Liver (tissue), 8 donors: ENCODE measurements at regions not wholly inside any gene's neighbourhood (a gene's known extent, or its start where the extent isn't known, plus 50 kb on each side); places are given as distances from the start of the nearest gene placed in this dataset.

Source experiments
- DNase-seq: peaks from one replicate; pipeline ENCODE4 v3.0.0-alpha.2; 2017; ENCODE audit warnings: low spot score
- H3K27ac ChIP-seq, 2 donors: one replicate each; pipeline ENCODE4 v1.7.0; 2013; ENCODE audit warnings: inconsistent platforms in 2 of 2, low read length in 2 of 2, control low read depth in 1 of 2, low read depth in 1 of 2, mild to moderate bottlenecking in 1 of 2
- H3K27me3 ChIP-seq, 4 donors: one replicate each; pipeline versions ENCODE4 v1.6.1 to v1.7.0; 2013; ENCODE audit warnings: low read length in 3 of 4, inconsistent platforms in 1 of 4, mild to moderate bottlenecking in 1 of 4, moderate library complexity in 1 of 4; ENCODE audit not compliant: control insufficient read depth in 4 of 4, insufficient read depth in 4 of 4
- H3K36me3 ChIP-seq, 4 donors: one replicate each; pipeline versions ENCODE4 v1.6.1 to v1.7.0; 2013; ENCODE audit warnings: low read length in 3 of 4, mild to moderate bottlenecking in 3 of 4, low read depth in 1 of 4, moderate library complexity in 1 of 4; ENCODE audit not compliant: control insufficient read depth in 4 of 4, insufficient read depth in 3 of 4
- H3K4me1 ChIP-seq, 4 donors: one replicate each; pipeline versions ENCODE4 v1.6.1 to v1.7.0; 2013; ENCODE audit warnings: low read length in 3 of 4, mild to moderate bottlenecking in 3 of 4, moderate library complexity in 1 of 4; ENCODE audit not compliant: control insufficient read depth in 4 of 4, insufficient read depth in 4 of 4
- H3K4me3 ChIP-seq, 3 donors: one replicate each; pipeline versions ENCODE4 v1.6.1 to v1.7.0; 2013; ENCODE audit warnings: low read length in 3 of 3, control low read depth in 1 of 3, low read depth in 1 of 3, mild to moderate bottlenecking in 1 of 3
- H3K9ac ChIP-seq, 2 donors: one replicate each; pipeline ENCODE4 v1.7.0; 2013; ENCODE audit warnings: low read length in 2 of 2, mild to moderate bottlenecking in 2 of 2, moderate library complexity in 2 of 2, control low read depth in 1 of 2, low read depth in 1 of 2
- H3K9me3 ChIP-seq, 4 donors: one replicate each; pipeline versions ENCODE4 v1.6.1 to v1.7.0; 2013; ENCODE audit warnings: low read length in 3 of 4; ENCODE audit not compliant: control insufficient read depth in 4 of 4
- ATF3 ChIP-seq: IDR thresholded peaks from 2 replicates; pipeline ENCODE4 v1.6.1; 2016; ENCODE audit warnings: antibody characterized with exemption
- HNF4G ChIP-seq: IDR thresholded peaks from 2 replicates; pipeline ENCODE4 v1.6.1; 2016; ENCODE audit warnings: antibody characterized with exemption
- NR2F2 ChIP-seq: IDR thresholded peaks from 2 replicates; pipeline ENCODE4 v1.6.1; 2016; ENCODE audit warnings: antibody characterized with exemption
- RAD21 ChIP-seq, 2 donors: IDR thresholded peaks; 2 replicates each; pipeline ENCODE4 v1.6.1; 2016; ENCODE audit warnings: antibody characterized with exemption in 2 of 2, mild to moderate bottlenecking in 2 of 2
- RXRA ChIP-seq, 2 donors: IDR thresholded peaks; 2 replicates each; pipeline ENCODE4 v1.6.1; 2017 to 2018; ENCODE audit warnings: antibody characterized with exemption in 2 of 2, mild to moderate bottlenecking in 1 of 2
- SP1 ChIP-seq: IDR thresholded peaks from 2 replicates; pipeline ENCODE4 v1.6.1; 2018; ENCODE audit warnings: antibody characterized with exemption, mild to moderate bottlenecking
- WGBS: extraction: QIAGEN DNeasy Blood & Tissue Kit; methylation state at CpG from one replicate; pipeline ENCODE4 v1.1.7; 2013; 5-methylcytosine and 5-hydroxymethylcytosine counted together
- TF ChIP-seq, protein P1 (sequence below): IDR thresholded peaks from 2 replicates; pipeline ENCODE4 v1.6.1; 2016; ENCODE audit warnings: antibody characterized with exemption
- TF ChIP-seq, protein P2 (sequence below): fragments of 150-350 bp; IDR thresholded peaks from 2 replicates; pipeline ENCODE4 v1.5.1; 2017; ENCODE audit warnings: improper control_type of control experiment, low read depth, low read length; ENCODE audit not compliant: missing input control
- donor health status: healthy.
- donor health status: healthy.
- donor health status: healthy.
- donor health status: healthy.
- donor health status: healthy.

- TF ChIP-seq, protein P1, sequence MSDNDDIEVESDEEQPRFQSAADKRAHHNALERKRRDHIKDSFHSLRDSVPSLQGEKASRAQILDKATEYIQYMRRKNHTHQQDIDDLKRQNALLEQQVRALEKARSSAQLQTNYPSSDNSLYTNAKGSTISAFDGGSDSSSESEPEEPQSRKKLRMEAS: no peak
- TF ChIP-seq, protein P2, sequence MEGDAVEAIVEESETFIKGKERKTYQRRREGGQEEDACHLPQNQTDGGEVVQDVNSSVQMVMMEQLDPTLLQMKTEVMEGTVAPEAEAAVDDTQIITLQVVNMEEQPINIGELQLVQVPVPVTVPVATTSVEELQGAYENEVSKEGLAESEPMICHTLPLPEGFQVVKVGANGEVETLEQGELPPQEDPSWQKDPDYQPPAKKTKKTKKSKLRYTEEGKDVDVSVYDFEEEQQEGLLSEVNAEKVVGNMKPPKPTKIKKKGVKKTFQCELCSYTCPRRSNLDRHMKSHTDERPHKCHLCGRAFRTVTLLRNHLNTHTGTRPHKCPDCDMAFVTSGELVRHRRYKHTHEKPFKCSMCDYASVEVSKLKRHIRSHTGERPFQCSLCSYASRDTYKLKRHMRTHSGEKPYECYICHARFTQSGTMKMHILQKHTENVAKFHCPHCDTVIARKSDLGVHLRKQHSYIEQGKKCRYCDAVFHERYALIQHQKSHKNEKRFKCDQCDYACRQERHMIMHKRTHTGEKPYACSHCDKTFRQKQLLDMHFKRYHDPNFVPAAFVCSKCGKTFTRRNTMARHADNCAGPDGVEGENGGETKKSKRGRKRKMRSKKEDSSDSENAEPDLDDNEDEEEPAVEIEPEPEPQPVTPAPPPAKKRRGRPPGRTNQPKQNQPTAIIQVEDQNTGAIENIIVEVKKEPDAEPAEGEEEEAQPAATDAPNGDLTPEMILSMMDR: peak; percentile 66
- TF ChIP-seq RAD21 (IDR thresholded peaks at IDR 0.05): peak; percentile 67 to 78
- DNase-seq: no peak
- no peaks in the 10 kb centered on the region for H3K36me3 ChIP-seq
- H3K4me1 ChIP-seq: peaks cover 0 to 2% (median 0%) of the 10 kb centered on the region in 4 donors
- no peaks in the 10 kb centered on the region for H3K27me3 ChIP-seq
- no peak overlapping the region for H3K4me3 ChIP-seq
- no peak overlapping the region for H3K9ac ChIP-seq
- no peak overlapping the region for H3K27ac ChIP-seq
- H3K9me3 ChIP-seq: no peaks in the 10 kb centered on the region
- WGBS: 41% methylated on average over 4 of the region's 4 CpGs
These were observed 84.9 kb upstream of the BASP1 start for GRCh38 chr5:17132444-17133083.

DNA sequence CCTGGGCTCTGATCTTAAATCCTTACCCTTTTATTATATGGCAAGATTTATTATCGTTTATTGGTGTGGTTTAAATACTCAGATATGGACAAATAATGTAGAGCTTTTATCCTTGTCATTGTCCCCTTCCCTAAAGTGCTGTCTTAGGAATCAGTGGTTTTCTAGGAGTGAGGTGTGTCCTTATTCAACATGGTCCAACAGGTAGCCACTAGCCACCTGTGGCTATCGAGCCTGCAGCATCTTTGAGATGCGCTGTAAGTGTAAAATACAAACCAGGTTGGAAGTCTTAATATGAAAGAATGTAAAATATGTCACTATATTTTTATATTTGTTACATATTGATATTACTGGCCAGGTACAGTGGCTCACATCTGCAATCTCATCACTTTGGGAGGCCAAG, 82.4 kb upstream of the BASP1 start:
- 79% methylated on average over 3 of the region's 3 CpGs for WGBS
- no peak overlapping the region for H3K4me3 ChIP-seq
- DNase-seq: no peak
- no peaks in the 10 kb centered on the region for H3K27me3 ChIP-seq
- H3K9me3 ChIP-seq: no peaks in the 10 kb centered on the region
- no peak overlapping the region for H3K27ac ChIP-seq
- TF ChIP-seq NR2F2 (no peak), ATF3 (no peak)
- TF ChIP-seq, protein P1: no peak
- H3K4me1 ChIP-seq: peaks cover 0 to under 1% (median 0%) of the 10 kb centered on the region in 4 donors
- H3K36me3 ChIP-seq: no peaks in the 10 kb centered on the region
- H3K9ac ChIP-seq: no peak overlapping the region

DNA sequence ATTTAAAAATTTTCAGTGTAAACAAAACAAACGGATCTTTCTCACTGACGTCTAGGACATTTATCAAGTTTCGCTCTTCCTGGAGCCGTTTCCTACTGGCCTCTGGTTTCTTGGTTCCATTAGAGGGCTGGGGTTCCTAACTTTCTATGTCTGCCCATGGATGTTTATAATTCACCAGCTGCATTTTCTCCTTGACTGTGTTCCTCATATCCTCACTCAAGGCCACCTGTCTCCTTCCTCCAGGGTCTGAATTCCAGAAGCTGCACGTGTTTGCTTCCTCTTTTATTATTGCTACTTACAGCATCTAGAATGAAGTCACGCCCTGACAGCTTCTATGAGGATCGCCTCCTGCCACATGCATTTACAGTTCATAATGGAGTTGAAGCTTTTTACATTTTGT, 74.1 kb upstream of the BASP1 start:
- 68% methylated on average over 7 of the region's 7 CpGs for WGBS
- no peak overlapping the region for H3K27ac ChIP-seq
- no peak overlapping the region for H3K9ac ChIP-seq
- no peak overlapping the region for H3K4me3 ChIP-seq
- H3K36me3 ChIP-seq: no peaks in the 10 kb centered on the region
- no peaks in the 10 kb centered on the region for H3K9me3 ChIP-seq
- H3K27me3 ChIP-seq: no peaks in the 10 kb centered on the region
- H3K4me1 ChIP-seq: no peaks in the 10 kb centered on the region
- TF ChIP-seq, protein P1: peak; percentile 50
- TF ChIP-seq RAD21 (IDR thresholded peaks at IDR 0.05) (peak in 1 of 2 donors; percentile 13), HNF4G (no peak), RXRA (IDR thresholded peaks at IDR 0.05) (peak in 1 of 2 donors; percentile 13), SP1 (peak; percentile 21)
- TF ChIP-seq, protein P2: no peak
- DNase-seq: no peak
